Fibroblast of lung (primary cell): ENCODE measurements at regions not wholly inside any gene's neighbourhood (a gene's known extent, or its start where the extent isn't known, plus 50 kb on each side); places are given as distances from the start of the nearest gene placed in this dataset.

Source experiments
- DNase-seq, 2 donors: peaks; one replicate each; pipeline versions ENCODE4 v3.0.0 to v3.0.0-alpha.2; 2010; ENCODE audit warnings: low read depth in 2 of 2
- H2AFZ ChIP-seq: 2 replicates; pipeline ENCODE4 v1.5.1; 2012; ENCODE audit warnings: low read length, control low read depth, inconsistent platforms
- H3K27ac ChIP-seq: 2 replicates; pipeline ENCODE4 v1.5.1; 2011; ENCODE audit warnings: low read length, control low read depth; ENCODE audit not compliant: insufficient read depth
- H3K27me3 ChIP-seq: 2 replicates; pipeline ENCODE4 v1.5.1; 2011; ENCODE audit warnings: mild to moderate bottlenecking, low read length; ENCODE audit not compliant: control insufficient read depth, insufficient read depth
- H3K36me3 ChIP-seq: 2 replicates; pipeline ENCODE4 v1.5.1; 2011; ENCODE audit warnings: low read length; ENCODE audit not compliant: control insufficient read depth, insufficient read depth
- H3K4me1 ChIP-seq: 2 replicates; pipeline ENCODE4 v1.5.1; 2011; ENCODE audit warnings: low read length; ENCODE audit not compliant: control insufficient read depth, insufficient read depth; ENCODE audit errors: extremely low read depth
- H3K4me2 ChIP-seq: 2 replicates; pipeline ENCODE4 v1.5.1; 2011; ENCODE audit warnings: low read length, control low read depth; ENCODE audit not compliant: insufficient read depth; ENCODE audit errors: extremely low read depth
- H3K4me3 ChIP-seq, 4 experiments: fragments of 200-600 bp in 1 of 4; sonication (generic) in 1 of 4; replicated peaks in 1 of 4; 2 replicates each; pipeline ENCODE4 v1.5.1; 2011 to 2016; ENCODE audit warnings: low read length in 4 of 4, low read depth in 3 of 4, mild to moderate bottlenecking in 3 of 4, control low read depth in 2 of 4, inconsistent platforms in 1 of 4, mixed read lengths in 1 of 4; ENCODE audit not compliant: insufficient read depth in 1 of 4; ENCODE audit errors: control extremely low read depth in 1 of 4
- H3K79me2 ChIP-seq: 2 replicates; pipeline ENCODE4 v1.5.1; 2012; ENCODE audit warnings: mild to moderate bottlenecking, low read length, inconsistent platforms; ENCODE audit not compliant: control insufficient read depth, insufficient read depth
- H3K9ac ChIP-seq: 2 replicates; pipeline ENCODE4 v1.5.1; 2011; ENCODE audit warnings: mild to moderate bottlenecking, low read length, control low read depth; ENCODE audit not compliant: insufficient read depth
- H3K9me3 ChIP-seq: 2 replicates; pipeline ENCODE4 v1.5.1; 2012; ENCODE audit warnings: low read depth, low read length; ENCODE audit not compliant: control insufficient read depth, insufficient read depth
- H4K20me1 ChIP-seq: 2 replicates; pipeline ENCODE4 v1.5.1; 2011; ENCODE audit warnings: low read length; ENCODE audit not compliant: control insufficient read depth, insufficient read depth; ENCODE audit errors: extremely low read depth
- EZH2 ChIP-seq: IDR thresholded peaks from 2 replicates; pipeline ENCODE4 v1.5.1; 2012; ENCODE audit warnings: low read length, control low read depth, mild to moderate bottlenecking; ENCODE audit errors: missing control alignments
- TF ChIP-seq, protein P1 (sequence below), 2 donors: IDR thresholded peaks in 1 of 2; conservative IDR thresholded peaks in 1 of 2; 1 replicate in 1 of 2; 2 replicates in 1 of 2; pipeline ENCODE4 v1.5.1; 2011 to 2012; ENCODE audit warnings: low read length in 2 of 2, control low read depth in 1 of 2, inconsistent platforms in 1 of 2, low read depth in 1 of 2, mild to moderate bottlenecking in 1 of 2

- Histone ChIP-seq H3K4me2 (no peak overlapping the region), H3K27ac (no peak overlapping the region), H3K36me3 (no peaks in the 10 kb centered on the region), H4K20me1 (no peaks in the 10 kb centered on the region), H3K9ac (no peak overlapping the region), H3K4me3 (no peak overlapping the region), H3K4me1 (no peaks in the 10 kb centered on the region), H3K79me2 (no peaks in the 10 kb centered on the region), H3K27me3 (no peaks in the 10 kb centered on the region), H2AFZ (no peak overlapping the region), H3K9me3 (no peaks in the 10 kb centered on the region)
- TF ChIP-seq, protein P1, sequence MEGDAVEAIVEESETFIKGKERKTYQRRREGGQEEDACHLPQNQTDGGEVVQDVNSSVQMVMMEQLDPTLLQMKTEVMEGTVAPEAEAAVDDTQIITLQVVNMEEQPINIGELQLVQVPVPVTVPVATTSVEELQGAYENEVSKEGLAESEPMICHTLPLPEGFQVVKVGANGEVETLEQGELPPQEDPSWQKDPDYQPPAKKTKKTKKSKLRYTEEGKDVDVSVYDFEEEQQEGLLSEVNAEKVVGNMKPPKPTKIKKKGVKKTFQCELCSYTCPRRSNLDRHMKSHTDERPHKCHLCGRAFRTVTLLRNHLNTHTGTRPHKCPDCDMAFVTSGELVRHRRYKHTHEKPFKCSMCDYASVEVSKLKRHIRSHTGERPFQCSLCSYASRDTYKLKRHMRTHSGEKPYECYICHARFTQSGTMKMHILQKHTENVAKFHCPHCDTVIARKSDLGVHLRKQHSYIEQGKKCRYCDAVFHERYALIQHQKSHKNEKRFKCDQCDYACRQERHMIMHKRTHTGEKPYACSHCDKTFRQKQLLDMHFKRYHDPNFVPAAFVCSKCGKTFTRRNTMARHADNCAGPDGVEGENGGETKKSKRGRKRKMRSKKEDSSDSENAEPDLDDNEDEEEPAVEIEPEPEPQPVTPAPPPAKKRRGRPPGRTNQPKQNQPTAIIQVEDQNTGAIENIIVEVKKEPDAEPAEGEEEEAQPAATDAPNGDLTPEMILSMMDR (conservative IDR thresholded peaks at IDR 0.05 in 1 of 2, IDR thresholded peaks at IDR 0.05 in 1 of 2; ENCODE audit: low read depth in 1 of 2, low read length in 2 of 2) = no peak
- no peak for TF ChIP-seq EZH2
- no peak for DNase-seq
Observed at GRCh38 chr6:6994796-6995195, 113.0 kb upstream of the RREB1 start.

DNA sequence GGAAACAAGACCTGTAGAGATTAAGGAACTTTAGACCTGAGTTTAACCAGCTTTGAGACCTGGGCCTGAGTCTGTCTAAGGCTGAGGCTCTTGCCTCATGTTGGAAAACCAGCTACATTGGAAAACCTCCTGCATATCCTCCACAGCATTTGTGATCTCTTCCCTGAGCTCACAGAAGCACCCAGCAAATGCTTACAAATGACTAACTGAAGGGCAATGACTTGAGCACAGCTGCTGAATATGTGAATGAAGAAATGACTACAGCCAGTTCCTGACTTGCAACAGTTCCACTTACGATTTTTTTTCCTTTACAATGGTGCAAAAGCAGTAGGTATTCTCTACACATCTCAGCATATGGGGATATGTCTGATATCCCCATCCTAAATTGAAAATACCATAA is 112.4 kb upstream of the RREB1 start:
- no peaks in the 10 kb centered on the region for H3K27me3 ChIP-seq
- no peaks in the 10 kb centered on the region for H4K20me1 ChIP-seq
- no peak overlapping the region for H3K4me2 ChIP-seq
- no peak overlapping the region for H3K9ac ChIP-seq
- no peaks in the 10 kb centered on the region for H3K9me3 ChIP-seq
- no peak overlapping the region for H3K27ac ChIP-seq
- H3K36me3 ChIP-seq = no peaks in the 10 kb centered on the region
- no peaks in the 10 kb centered on the region for H3K79me2 ChIP-seq
- TF ChIP-seq EZH2 = no peak
- TF ChIP-seq, protein P1 (conservative IDR thresholded peaks at IDR 0.05 in 1 of 2, IDR thresholded peaks at IDR 0.05 in 1 of 2; ENCODE audit: low read depth in 1 of 2, low read length in 2 of 2) = no peak
- H3K4me1 ChIP-seq = no peaks in the 10 kb centered on the region
- H2AFZ ChIP-seq = no peak overlapping the region
- no peak for DNase-seq
- no peak overlapping the region for H3K4me3 ChIP-seq

DNA sequence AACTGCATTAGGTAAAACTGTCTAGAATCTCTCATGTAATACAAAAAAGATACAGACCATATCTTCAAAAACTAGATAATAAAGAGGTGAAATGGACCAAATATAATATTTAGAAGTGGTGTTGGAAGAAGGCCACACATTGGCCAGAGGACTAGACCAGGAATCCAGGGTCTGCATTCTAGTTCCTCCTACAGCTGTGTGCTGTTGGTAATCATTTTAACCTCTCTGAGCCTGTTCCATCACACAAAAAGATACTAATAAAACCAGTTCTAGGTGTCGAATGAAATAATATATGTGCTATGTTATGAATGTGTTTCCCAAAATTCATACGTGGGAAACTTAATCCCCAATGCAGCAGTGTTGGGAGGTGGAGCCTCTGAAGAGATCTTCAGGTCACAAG is 111.6 kb upstream of the RREB1 start:
- DNase-seq = no peak
- Histone ChIP-seq H3K9ac (no peak overlapping the region), H4K20me1 (no peaks in the 10 kb centered on the region), H3K4me2 (no peak overlapping the region), H3K4me1 (no peaks in the 10 kb centered on the region), H3K9me3 (no peaks in the 10 kb centered on the region), H2AFZ (no peak overlapping the region), H3K27me3 (no peaks in the 10 kb centered on the region), H3K79me2 (no peaks in the 10 kb centered on the region), H3K27ac (no peak overlapping the region), H3K4me3 (no peak overlapping the region), H3K36me3 (no peaks in the 10 kb centered on the region)
- TF ChIP-seq, protein P1 (conservative IDR thresholded peaks at IDR 0.05 in 1 of 2, IDR thresholded peaks at IDR 0.05 in 1 of 2; ENCODE audit: low read depth in 1 of 2, low read length in 2 of 2) = no peak
- no peak for TF ChIP-seq EZH2
